GM10248 (cell line): ENCODE measurements at regions not wholly inside any gene's neighbourhood (a gene's known extent, or its start where the extent isn't known, plus 50 kb on each side); places are given as distances from the start of the nearest gene placed in this dataset.

Experiments
- CTCF ChIA-PET: fragments of 300-600 bp; sonication (Branson Sonifier 250); formaldehyde crosslinking; extraction: SDS; loops from one replicate; lab custom pipeline; 2021; ENCODE audit warnings: antibody characterized with exemption; lab: Yijun Ruan, JAX
- POLR2A ChIA-PET: fragments of 350-650 bp; sonication (Branson Sonifier 250); formaldehyde crosslinking; extraction: SDS; loops from one replicate; lab custom pipeline; 2020; ENCODE audit warnings: antibody characterized with exemption; lab: Yijun Ruan, JAX
- DNase-seq: peaks from one replicate; pipeline ENCODE4 v3.0.0; 2012; ENCODE audit errors: extremely low spot score
- TF ChIP-seq, protein P1 (sequence below): IDR thresholded peaks from 2 replicates; pipeline ENCODE4 v1.5.1; 2012; ENCODE audit warnings: mild to moderate bottlenecking, low read depth; ENCODE audit errors: extremely low read depth, missing control alignments, control extremely low read depth

GRCh38 chr6:49370518-49370917 is 92.5 kb downstream of the MMUT start:
- DNase-seq: no peak
- POLR2A ChIA-PET: no interaction called here
- TF ChIP-seq, protein P1, sequence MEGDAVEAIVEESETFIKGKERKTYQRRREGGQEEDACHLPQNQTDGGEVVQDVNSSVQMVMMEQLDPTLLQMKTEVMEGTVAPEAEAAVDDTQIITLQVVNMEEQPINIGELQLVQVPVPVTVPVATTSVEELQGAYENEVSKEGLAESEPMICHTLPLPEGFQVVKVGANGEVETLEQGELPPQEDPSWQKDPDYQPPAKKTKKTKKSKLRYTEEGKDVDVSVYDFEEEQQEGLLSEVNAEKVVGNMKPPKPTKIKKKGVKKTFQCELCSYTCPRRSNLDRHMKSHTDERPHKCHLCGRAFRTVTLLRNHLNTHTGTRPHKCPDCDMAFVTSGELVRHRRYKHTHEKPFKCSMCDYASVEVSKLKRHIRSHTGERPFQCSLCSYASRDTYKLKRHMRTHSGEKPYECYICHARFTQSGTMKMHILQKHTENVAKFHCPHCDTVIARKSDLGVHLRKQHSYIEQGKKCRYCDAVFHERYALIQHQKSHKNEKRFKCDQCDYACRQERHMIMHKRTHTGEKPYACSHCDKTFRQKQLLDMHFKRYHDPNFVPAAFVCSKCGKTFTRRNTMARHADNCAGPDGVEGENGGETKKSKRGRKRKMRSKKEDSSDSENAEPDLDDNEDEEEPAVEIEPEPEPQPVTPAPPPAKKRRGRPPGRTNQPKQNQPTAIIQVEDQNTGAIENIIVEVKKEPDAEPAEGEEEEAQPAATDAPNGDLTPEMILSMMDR: no peak
- CTCF ChIA-PET: interaction anchor here (1.4 kb wide), 1 partner anchor 24 kb away, joined by 3 read pairs; no protein-coding TSS in a partner anchor

GRCh38 chr6:49366539-49366938 is 96.5 kb downstream of the MMUT start:
- DNase-seq: no peak
- CTCF ChIA-PET: no interaction called here
- TF ChIP-seq, protein P1: no peak
- POLR2A ChIA-PET: no interaction called here

GRCh38 chr6:49348561-49348960 is 114.5 kb downstream of the MMUT start:
- TF ChIP-seq, protein P1: no peak
- POLR2A ChIA-PET: no interaction called here
- DNase-seq: no peak
- CTCF ChIA-PET: no interaction called here

DNA sequence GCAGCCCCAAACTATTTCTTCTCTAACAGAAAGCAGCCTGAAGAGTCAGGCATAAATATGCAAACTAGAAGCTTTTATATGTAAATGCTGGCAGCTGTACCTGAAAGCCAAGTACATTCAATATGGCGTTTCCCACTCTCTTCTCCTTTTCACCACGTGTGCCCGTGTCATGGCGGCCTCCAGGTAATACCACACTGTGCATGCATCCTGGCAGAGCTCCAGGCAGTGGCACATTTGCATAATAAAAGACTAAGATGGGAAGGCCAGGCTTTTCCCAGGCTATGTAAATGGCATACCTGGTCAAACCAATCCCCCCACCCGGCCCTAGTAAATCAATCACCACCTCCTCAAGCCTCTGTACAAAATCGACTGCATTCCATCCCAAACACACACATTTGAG is 120.6 kb downstream of the MMUT start:
- DNase-seq: no peak
- TF ChIP-seq, protein P1: no peak
- CTCF ChIA-PET: interaction anchor here (1.1 kb wide), 1 partner anchor 68 kb away, joined by 3 read pairs; no protein-coding TSS in a partner anchor
- POLR2A ChIA-PET: no interaction called here

- no peak for DNase-seq
- ChIA-PET CTCF (interaction anchor here (1.1 kb wide), 1 partner anchor 68 kb away, joined by 3 read pairs; no protein-coding TSS in a partner anchor), POLR2A (no interaction called here)
- TF ChIP-seq, protein P1: no peak
Observed at GRCh38 chr6:49341869-49342268, 121.2 kb downstream of the MMUT start.

- TF ChIP-seq, protein P1: no peak
- CTCF ChIA-PET: no interaction called here
- no peak for DNase-seq
- POLR2A ChIA-PET: no interaction called here
Observed at GRCh38 chr6:49339096-49339495, 124.0 kb downstream of the MMUT start.
